ENCODE measurements at regions not wholly inside any gene's neighbourhood (a gene's known extent, or its start where the extent isn't known, plus 50 kb on each side); places are given as distances from the start of the nearest gene placed in this dataset.

DNA sequence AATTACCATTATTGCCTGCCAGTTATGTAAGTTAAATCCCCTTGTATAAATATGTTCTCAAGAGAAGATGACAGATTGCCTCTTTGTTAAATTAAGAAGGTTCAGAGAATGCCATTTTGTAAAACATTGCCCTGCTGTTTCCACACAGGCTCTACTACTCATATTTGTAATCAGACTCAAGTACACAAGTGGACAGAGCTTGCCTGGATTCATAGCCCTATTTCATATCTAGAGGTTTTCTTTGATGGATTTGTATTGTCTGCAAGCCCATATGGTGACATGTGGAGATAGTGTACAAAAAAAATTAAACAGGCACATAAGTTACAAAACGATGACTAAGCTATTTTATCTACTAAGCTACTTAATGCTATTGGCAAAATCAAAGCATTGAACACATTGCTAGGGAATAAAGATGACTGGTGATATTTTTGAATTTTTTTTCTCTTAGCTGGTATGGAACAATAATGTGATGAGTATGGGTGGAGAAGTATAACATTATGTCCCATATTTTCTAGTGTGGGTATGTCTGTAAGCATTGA, 1286.6 kb upstream of the ALCAM start:
- TF ChIP-seq, protein P1, sequence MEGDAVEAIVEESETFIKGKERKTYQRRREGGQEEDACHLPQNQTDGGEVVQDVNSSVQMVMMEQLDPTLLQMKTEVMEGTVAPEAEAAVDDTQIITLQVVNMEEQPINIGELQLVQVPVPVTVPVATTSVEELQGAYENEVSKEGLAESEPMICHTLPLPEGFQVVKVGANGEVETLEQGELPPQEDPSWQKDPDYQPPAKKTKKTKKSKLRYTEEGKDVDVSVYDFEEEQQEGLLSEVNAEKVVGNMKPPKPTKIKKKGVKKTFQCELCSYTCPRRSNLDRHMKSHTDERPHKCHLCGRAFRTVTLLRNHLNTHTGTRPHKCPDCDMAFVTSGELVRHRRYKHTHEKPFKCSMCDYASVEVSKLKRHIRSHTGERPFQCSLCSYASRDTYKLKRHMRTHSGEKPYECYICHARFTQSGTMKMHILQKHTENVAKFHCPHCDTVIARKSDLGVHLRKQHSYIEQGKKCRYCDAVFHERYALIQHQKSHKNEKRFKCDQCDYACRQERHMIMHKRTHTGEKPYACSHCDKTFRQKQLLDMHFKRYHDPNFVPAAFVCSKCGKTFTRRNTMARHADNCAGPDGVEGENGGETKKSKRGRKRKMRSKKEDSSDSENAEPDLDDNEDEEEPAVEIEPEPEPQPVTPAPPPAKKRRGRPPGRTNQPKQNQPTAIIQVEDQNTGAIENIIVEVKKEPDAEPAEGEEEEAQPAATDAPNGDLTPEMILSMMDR (IDR thresholded peaks at IDR 0.05), result no peak
- TF ChIP-seq SIN3A (IDR thresholded peaks at IDR 0.05; ENCODE audit: borderline replicate concordance, insufficient read depth, low read depth, low read length) (no peak), POLR2AphosphoS5 (IDR thresholded peaks at IDR 0.05; ENCODE audit: low read depth, low read length) (no peak), TCF7L2 (IDR thresholded peaks at IDR 0.05; ENCODE audit: low read depth, low read length) (no peak)
- TF ChIP-seq, protein P2, sequence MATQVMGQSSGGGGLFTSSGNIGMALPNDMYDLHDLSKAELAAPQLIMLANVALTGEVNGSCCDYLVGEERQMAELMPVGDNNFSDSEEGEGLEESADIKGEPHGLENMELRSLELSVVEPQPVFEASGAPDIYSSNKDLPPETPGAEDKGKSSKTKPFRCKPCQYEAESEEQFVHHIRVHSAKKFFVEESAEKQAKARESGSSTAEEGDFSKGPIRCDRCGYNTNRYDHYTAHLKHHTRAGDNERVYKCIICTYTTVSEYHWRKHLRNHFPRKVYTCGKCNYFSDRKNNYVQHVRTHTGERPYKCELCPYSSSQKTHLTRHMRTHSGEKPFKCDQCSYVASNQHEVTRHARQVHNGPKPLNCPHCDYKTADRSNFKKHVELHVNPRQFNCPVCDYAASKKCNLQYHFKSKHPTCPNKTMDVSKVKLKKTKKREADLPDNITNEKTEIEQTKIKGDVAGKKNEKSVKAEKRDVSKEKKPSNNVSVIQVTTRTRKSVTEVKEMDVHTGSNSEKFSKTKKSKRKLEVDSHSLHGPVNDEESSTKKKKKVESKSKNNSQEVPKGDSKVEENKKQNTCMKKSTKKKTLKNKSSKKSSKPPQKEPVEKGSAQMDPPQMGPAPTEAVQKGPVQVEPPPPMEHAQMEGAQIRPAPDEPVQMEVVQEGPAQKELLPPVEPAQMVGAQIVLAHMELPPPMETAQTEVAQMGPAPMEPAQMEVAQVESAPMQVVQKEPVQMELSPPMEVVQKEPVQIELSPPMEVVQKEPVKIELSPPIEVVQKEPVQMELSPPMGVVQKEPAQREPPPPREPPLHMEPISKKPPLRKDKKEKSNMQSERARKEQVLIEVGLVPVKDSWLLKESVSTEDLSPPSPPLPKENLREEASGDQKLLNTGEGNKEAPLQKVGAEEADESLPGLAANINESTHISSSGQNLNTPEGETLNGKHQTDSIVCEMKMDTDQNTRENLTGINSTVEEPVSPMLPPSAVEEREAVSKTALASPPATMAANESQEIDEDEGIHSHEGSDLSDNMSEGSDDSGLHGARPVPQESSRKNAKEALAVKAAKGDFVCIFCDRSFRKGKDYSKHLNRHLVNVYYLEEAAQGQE (IDR thresholded peaks at IDR 0.05; ENCODE audit: insufficient read depth in 1 of 2, low read depth in 2 of 2, low read length in 1 of 2), result no peak
